ENCODE measurements at regions not wholly inside any gene's neighbourhood (a gene's known extent, or its start where the extent isn't known, plus 50 kb on each side); places are given as distances from the start of the nearest gene placed in this dataset.

DNA sequence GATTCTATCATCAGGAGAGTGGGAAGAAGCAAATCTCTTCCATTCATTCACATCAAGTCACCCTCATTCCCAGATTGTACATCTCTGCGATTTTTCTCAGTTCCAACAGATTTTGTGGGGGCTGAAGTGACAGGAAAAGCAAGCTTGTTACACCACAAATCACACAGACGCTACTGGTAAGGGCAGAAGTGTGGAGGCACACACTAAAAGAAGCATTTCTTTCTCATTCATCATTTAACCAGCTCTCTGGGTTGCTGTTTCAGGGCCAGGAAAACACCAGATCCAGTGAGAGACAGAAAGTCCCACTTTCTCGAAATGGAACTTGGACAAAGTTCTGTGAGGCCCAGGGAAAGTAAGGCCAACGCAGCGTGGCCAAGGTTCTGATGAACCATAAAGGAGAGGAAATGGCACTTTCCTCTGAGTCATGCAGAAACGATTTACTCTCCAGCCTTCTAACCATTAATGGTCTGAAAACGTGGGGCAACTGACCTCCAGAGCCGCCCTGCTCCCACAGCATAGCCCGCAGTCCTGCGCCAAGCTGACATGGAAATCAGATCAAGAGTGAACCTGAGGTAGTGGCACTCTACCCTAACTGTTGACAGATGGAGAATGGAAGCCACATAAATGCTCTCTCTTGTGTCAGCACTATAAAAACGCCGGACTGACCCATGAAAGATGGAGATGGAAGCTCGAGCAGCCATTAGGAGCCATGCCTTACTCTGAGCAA is 191.0 kb downstream of the C1D start:
- Histone ChIP-seq H3K27ac (no peak overlapping the region), H3K4me1 (no peaks in the 10 kb centered on the region), H3K4me3 (no peak overlapping the region), H3K36me3 (no peaks in the 10 kb centered on the region), H3K27me3 (peaks cover 0 to 20% (median 19%) of the 10 kb centered on the region in 7 donors), H3K9me3 (peaks cover 0 to 4% (median 0%) of the 10 kb centered on the region in 11 donors)
- TF ChIP-seq, protein P1, sequence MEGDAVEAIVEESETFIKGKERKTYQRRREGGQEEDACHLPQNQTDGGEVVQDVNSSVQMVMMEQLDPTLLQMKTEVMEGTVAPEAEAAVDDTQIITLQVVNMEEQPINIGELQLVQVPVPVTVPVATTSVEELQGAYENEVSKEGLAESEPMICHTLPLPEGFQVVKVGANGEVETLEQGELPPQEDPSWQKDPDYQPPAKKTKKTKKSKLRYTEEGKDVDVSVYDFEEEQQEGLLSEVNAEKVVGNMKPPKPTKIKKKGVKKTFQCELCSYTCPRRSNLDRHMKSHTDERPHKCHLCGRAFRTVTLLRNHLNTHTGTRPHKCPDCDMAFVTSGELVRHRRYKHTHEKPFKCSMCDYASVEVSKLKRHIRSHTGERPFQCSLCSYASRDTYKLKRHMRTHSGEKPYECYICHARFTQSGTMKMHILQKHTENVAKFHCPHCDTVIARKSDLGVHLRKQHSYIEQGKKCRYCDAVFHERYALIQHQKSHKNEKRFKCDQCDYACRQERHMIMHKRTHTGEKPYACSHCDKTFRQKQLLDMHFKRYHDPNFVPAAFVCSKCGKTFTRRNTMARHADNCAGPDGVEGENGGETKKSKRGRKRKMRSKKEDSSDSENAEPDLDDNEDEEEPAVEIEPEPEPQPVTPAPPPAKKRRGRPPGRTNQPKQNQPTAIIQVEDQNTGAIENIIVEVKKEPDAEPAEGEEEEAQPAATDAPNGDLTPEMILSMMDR (IDR thresholded peaks at IDR 0.05): no peak
- 60 to 62% methylated on average over 13 of the region's 13 CpGs for WGBS, 2 donors
- intact Hi-C loops (cut with DNase I): no loop called here
- ATAC-seq: no peak
- DNase-seq: no peak

DNA sequence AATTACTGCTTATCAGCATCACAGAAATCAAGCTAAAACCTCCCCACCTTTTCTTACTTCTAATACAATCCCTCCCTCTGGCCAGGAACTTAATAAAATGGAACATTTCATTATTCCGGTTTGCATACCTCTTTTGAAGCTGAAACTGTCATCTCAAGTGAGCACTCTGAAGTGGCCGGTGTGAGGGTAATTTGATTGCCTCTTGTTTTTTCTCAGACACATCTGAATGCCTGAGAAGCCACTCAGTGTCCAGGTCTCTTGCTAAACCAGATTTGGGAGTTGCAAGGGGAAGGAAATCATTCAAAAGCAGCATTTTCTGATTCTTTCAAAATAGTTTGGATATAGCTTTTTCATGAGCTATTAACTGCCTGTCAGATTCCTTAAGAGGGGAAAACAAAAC is 190.3 kb downstream of the C1D start:
- Histone ChIP-seq H3K9me3 (peaks cover 0 to 4% (median 0%) of the 10 kb centered on the region in 11 donors), H3K4me1 (no peaks in the 10 kb centered on the region), H3K36me3 (no peaks in the 10 kb centered on the region), H3K27ac (no peak overlapping the region), H3K27me3 (peaks cover 0 to 20% (median 18%) of the 10 kb centered on the region in 7 donors), H3K4me3 (no peak overlapping the region)
- WGBS, 2 donors: 76 to 80% methylated on average over 2 of the region's 2 CpGs
- TF ChIP-seq, protein P1 (IDR thresholded peaks at IDR 0.05): no peak
- DNase-seq: no peak
- intact Hi-C loops (cut with DNase I): no loop called here
- no peak for ATAC-seq

DNA sequence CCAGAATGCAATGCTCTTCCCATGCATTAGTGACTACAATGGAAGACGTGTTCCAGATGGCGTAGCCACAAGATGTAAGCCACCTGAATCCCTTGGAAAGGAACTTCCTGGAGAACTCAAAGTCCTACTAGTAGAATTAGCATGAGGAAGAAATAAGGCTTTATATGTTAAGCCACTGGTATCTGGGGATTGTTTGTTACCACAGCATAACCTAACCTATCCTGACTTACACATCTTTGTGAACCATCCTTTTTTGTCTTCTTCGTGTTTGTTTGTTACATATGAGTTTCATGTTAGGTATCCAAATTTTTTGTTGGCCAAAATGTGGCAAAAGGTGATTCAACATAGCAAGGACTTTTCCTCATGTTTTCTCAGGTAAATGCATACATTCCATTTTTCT is 188.9 kb downstream of the C1D start:
- Histone ChIP-seq H3K9me3 (peaks cover 0 to 4% (median 0%) of the 10 kb centered on the region in 11 donors), H3K4me1 (no peaks in the 10 kb centered on the region), H3K27me3 (peaks cover 0 to 19% (median 15%) of the 10 kb centered on the region in 7 donors), H3K36me3 (no peaks in the 10 kb centered on the region), H3K27ac (no peak overlapping the region), H3K4me3 (no peak overlapping the region)
- ATAC-seq (no peak), DNase-seq (no peak)
- TF ChIP-seq, protein P1 (IDR thresholded peaks at IDR 0.05): no peak
- WGBS, 2 donors: 91 to 95% methylated on average over 3 of the region's 3 CpGs
- intact Hi-C loops (cut with DNase I): no loop called here

DNA sequence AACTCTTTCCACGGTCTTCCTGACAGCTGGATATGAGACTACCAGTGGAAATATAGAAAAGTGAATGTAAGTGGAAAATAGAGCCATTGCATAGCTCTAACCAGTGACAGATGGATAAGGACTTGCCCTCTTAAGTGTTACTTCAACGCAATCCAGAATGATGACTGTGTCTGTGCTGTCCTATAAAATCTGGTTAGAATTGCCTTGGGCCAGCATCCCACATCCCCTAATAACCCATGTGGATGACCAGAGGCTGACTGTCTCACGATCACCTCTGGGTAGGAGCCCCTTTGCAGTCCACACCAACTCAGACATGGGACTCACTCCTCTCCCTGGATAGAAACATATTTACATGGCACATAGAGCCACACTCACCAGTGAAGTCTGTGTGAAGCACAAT is 186.6 kb downstream of the C1D start:
- WGBS, 2 donors: 84 to 88% methylated on average over 3 of the region's 3 CpGs
- ATAC-seq: no peak

More for the DNA sequence above, 186.6 kb downstream of the C1D start:
- no peak for DNase-seq
- peaks cover 0 to 4% (median 0%) of the 10 kb centered on the region in 11 donors for H3K9me3 ChIP-seq
- H3K27ac ChIP-seq: no peak overlapping the region
- no peaks in the 10 kb centered on the region for H3K4me1 ChIP-seq
- no peaks in the 10 kb centered on the region for H3K36me3 ChIP-seq
- peaks cover 0 to 17% (median 3%) of the 10 kb centered on the region in 7 donors for H3K27me3 ChIP-seq
- intact Hi-C loops (cut with DNase I): no loop called here
- H3K4me3 ChIP-seq: no peak overlapping the region
- TF ChIP-seq, protein P1 (IDR thresholded peaks at IDR 0.05): no peak

Data from heart right ventricle (tissue), 16 donors.